ENCODE measurements at regions not wholly inside any gene's neighbourhood (a gene's known extent, or its start where the extent isn't known, plus 50 kb on each side); places are given as distances from the start of the nearest gene placed in this dataset.
"Not testable (repeated sequence)": the region's sequence is repeated elsewhere in the genome, so short reads cannot be mapped to it uniquely, and the experiment has no call there.

DNA sequence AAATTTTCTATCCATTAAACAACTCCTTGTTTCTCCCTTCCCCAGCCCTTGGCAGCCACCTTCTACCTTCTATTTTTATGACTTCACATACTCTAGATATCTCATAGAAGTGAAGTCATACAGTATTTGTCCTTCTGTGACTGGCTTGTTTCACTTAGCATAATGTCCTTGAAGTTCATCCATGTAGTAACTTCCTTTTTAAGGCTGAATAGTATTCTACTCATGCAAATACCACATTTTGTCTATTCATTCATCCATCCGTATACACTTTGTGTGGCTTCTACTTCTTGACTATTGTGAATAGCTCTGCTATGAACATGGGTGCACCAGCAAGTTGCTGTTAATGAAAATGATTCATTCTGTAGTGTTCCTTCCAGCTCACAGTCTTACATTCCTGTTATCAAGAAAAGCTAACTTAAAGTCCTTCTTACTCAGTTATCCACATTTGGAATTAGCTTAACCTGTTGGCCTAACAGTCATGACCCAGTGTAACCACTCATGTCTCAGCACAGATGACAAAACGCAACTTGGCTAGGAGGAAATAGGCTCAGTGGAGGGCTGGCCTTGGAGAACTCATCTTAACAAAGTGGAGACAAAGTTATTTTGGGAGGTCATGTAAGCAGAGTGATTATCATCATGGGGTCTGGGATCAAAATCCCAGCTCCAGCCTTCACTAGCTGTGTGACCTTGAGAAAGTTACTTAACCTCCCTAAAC lies 129.7 kb upstream of the MAP3K1 start:
- no peak for DNase-seq

DNA sequence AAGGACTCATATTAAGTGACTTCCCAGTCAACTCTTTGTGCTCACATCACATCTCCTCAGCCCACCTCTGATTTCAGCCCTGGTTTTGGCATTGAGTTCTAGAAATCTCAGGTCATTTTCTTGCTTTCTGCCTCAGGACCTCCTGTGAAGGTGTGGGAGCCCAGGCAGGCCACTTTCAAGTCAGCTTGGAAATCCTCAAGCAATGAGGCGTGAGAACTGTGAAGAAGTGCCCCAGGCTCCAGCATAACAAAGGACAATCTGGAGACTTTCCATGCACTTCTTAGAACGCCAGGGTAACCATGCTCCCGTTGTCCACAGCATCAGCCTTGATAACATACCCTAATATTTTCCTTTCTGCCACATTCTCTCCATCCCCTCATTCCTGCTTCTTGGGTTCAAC lies 131.2 kb upstream of the MAP3K1 start:
- DNase-seq = no peak

DNA sequence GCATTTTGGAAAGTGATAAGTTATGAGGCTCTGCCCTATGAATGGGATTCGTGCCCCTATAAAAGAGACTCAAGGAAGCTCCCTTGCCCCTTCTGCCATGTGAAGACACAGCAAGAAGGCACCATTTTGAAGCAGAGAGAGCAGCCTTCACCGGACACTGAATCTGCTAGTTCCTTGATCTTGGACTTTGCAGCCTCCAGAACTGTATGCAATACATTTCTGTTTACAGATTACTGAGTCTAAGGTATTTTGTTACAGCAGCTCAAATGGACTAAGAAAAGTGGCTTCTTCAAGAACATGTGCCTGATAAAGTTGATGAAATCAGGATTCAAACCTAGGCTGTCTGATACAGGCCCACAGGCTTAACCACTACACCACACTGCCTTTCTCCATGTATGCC lies 131.6 kb upstream of the MAP3K1 start:
- no peak for DNase-seq

DNA sequence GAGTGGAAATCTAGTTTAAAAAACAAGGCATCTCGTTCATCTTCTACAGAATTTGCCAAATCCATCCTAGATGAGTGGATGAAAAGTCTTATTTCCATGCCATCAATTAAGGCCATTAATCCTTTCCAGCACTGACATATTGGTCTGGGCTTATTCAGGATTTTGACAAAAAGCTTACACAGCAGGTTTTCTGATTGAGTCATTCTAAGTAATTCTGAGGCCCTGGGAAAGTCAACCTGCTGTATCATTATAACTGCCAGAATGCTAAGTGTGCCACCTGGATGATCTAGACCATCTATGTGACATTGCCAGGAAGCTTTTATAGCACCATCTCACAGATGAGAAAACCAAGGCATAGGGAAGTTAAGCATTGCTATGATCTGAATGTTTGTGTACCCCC lies 132.1 kb upstream of the MAP3K1 start:
- no peak for DNase-seq

DNA sequence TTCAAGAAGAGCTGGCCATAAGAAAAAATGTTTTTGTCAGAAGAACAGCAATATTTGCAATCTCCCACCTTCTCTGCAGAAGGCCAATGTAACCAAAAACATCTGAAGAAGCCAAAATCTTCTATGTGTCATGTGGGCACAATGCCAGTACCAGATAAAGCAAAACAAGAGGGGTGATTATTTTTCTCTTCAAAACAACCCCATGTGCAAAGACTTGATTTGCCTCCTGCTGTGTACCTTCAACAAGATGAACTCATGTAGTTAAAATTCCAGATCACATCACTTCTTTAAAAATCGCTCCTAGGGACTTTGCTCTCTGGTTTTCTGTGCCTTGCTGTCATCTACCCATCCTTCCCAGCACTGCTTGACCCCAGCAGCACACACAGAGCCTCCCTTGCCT lies 134.0 kb upstream of the MAP3K1 start:
- no peak for DNase-seq

DNA sequence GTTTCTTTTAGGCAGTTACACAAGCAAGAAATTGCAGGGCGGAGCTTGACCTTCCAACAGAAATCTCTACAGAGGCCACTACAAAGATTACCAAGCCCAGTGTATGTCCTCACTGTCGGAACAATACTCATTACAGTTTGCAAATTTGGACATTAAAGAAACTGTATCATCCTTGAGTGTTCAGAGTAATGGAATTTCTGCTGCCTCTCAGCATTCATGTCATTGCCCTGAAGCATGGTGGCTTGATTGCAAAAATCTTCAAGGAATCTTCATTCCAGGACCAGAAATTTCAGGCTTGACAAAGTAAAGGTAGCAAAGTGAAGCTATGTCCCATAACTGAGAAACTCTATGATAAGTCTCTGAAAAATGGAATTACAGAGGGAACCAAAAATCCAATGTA lies 134.6 kb upstream of the MAP3K1 start:
- no peak for DNase-seq

DNA sequence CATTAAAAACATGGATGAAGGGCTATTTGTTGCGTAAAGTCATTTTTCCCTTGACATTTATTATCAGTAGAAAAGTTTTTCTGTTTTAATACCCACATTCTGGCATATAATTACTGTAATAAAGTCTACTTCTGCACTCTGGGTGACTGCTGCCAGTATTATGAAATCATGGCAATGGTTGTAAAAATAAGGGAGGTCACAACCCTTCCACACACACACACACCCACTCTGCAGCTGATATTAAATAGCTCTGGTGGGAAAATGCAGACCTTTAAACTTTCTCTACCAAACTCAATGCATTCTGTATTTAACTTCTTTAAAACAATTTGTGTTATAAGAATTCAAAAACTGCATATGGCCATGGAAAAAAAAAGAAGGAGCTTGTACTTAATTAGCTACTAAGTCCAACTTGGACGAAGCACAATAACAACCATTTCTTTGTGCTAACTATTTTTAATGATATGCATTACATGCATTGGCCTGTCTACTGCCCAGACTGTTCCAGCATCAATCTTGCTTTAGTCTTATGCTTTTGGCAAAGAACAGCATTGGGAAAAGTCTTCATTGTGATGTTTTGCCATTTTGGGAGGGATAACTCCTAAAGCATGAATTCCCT lies 137.6 kb upstream of the MAP3K1 start:
- DNase-seq = no peak

DNA sequence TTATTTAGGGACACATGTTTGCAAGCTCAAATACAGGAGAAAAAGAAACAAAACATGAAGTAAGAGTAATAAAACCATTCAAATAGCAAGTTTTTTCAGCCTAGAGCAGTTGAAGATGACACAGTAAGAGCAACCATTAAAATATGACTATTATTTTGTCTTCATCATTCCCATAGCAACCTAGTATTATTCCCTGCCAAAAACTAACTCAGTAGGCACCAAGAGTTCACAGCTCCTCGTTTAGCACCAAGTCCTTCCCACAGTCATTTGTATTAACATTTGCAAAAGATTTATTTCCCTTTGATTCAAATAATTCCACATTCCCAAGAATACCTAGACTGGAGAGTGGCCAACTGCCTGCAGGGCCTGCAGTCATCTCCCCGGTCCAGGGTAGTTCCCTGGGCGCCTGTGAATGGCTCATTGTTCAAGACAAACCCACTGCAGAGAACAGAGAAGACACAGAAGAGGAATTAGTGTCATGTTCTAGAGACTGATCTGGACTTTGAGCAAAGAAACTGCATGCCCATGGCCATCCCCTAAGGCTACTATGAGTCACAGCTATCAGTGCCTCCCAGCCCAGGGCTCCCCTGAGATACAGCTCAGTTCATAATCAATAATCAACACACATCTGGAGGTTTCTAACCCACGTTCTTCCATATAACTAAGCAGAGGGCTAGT lies 139.1 kb upstream of the MAP3K1 start:
- no peak for DNase-seq

DNA sequence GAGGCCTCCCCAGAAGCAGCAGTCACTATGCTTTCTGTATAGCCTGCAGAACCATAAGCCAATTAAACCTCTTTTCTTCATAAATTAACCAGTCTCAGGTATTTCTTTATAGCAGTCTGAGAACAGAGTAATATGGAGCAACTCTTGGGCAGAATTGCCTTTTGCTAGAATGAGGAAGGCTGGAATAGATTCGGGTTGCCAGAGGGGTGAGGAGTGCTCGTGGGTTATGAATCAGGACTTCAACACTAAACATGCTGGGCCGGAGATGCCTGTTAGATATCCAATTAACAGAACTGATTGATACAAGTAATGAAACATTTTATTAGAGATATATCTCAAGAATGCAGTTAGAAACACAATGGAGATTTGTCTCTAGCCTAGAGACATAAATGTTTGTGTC lies 140.9 kb upstream of the MAP3K1 start:
- no peak for DNase-seq

DNA sequence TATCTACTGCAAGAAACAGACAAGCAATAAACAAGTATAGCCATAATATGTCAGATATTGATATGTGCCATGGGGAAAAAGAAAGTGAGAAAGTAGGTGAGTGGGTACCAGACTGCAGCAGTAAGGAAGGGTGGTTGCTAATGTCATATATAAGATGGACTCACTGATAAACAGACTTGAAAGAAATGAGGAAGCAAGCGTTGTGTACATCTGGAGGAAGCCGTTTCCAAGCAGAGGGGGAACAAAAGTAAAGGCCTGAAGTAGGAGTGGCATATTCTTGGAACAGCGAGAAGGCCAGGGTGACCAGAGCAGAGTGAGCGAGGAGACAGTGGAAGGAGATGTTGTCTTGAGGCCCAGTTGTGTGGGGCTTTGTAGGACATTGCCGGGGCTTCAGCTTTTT lies 142.2 kb upstream of the MAP3K1 start:
- no peak for DNase-seq

DNA sequence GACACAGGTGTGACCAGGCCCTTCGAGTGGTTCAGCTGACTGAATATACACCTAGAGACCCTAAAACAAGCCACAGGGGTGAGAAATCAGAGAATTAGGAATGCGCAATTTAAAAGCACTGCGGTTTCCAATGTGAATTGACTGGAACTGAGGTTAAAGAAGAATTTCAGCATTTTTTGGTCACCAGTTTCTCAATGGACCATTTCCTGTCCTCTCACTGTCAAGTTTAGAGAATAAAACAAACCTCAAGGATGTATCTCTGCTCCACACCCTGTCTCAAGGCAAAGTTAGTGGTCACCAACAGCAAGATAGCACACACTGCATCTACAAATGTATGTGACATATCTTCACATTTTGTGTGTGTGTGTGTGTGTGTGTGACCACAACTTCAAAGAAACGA lies 143.8 kb upstream of the MAP3K1 start:
- DNase-seq = no peak

DNA sequence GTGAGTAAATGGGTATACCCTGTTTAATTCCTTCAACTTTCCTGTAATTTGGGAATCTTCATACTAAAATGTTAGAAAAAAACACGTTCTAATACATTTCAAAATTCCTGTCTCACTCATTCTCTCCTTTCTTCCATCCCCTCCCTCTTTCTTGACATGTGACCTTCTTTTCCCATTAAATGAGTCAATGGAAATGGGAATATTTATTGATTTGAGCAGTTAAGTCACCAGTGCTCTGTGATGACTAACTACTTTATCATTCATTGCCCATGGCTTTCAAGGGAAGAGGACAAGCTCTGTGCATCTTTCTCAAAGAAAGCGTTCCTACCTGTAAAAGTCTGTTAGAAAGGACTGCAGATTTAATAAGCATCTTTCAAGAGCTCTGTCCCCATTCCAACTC lies 144.4 kb upstream of the MAP3K1 start:
- DNase-seq = no peak

DNA sequence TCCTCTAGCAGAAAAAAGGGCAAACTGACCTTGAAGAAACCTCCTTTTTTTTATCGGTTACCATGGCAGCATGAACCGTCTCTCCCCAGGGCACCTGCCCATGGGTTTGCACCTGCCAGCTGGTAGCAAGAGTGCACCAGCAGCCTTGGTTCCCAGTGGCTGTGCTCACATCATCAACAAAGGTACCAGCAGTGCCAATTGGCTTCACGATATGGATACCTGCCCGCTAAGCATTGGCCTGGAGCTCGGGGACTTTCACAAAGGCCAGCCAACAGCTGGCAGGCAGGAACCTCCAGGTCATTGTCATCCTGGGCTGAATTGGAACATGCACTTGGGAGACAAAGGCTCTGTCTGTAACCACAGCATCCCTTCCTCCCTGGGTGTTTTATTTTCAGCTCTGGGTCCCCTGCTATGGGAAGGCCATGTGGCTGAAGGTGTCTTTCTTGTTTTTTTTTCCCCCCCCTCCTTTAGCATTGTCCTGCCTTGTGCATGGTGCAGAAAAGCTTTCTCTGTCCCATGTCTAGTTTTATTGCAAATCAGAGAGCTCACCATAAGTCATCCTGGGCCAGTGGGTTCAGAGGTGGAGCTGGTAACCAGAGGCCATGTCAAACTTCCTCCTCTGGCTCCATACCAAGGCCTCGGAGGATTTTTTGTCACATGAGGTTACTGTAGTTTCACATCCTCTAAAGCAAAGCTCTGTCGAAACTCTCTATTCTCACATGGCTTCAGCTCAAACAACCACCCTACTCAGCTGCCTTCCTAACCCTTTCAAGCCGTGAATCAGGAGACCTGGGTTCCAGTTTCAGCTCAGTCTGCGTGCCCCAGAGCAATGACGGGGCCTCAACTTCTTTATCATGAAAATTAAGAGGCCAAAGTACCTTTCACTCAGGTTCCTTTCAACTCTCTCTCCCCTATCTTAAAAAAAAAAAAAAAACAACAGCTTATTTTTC lies 145.5 kb upstream of the MAP3K1 start:
- DNase-seq = peak; percentile 4

DNA sequence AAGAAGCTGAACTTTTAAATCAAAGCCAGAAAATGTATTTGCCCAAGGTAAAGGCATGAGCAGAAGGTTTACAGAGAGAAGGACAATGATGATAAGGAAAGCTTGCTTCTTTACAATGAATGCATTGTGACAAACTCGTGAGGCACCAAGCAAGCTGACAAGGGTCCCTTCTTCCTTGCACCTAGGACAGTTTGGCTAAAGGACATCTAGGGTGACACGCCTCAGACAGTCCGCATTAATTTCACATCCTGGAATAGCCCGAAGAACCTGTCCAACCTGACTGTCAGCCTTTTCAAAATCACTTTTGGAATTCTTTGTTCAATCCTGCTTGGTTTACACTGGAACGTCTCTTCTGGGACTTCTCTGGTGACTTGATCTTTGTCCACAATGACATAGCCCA lies 146.4 kb upstream of the MAP3K1 start:
- no peak for DNase-seq

DNA sequence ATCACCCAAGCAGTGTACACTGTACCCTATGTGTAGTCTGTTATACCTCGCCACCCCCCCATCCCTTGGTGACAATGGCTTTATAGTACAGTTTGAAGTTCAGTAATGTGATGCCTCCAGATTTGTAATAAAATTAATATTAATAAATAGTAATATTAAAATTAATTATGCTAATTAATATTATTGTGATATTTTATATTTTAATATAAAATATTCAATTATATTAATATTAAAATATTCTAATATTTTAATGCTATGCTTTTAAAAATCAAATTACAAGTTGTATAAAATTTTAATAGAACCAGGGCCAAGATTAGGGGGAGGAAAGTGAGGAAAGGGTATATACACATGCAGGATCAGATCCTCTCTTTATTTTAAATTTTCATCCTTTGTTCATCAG lies 147.7 kb upstream of the MAP3K1 start:
- DNase-seq = no peak

DNA sequence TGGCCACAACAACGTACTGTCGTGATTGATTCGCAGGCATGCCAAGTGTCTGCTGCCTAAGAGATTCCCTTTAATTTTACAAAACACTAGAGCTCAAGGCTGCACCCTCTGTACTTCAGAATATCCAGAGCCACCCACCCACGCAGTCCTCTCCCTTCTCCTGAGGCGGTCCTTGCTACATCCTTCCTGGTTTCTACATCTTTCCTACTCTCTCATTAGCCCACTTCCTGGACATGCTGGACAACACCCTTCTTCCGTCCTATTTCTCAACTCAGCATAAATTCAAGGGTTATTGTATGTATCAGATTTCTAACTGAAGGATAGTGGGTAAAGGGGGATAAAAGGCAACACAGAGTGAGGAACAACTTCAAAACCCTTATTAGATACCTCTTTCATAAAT lies 148.4 kb upstream of the MAP3K1 start:
- no peak for DNase-seq

DNA sequence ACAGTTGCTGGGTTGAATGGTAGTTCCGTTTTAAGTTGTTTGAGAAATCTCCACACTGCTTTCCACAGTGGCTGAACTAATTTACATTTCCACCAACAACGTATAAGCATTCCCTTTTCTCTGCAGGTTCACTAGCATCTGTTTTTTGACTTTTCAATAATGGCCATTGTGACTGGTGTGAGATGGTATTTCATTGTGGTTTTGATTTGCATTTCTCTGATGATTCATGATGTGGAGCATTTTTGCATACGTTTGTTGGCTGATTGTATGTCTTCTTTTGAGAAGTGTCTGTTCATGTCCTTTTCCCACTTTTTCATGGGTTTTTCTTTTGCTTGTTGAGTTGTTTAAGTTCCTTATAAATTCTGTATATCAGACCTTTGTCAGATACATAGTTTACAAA lies 150.2 kb upstream of the MAP3K1 start:
- not testable (repeated sequence) for DNase-seq

DNA sequence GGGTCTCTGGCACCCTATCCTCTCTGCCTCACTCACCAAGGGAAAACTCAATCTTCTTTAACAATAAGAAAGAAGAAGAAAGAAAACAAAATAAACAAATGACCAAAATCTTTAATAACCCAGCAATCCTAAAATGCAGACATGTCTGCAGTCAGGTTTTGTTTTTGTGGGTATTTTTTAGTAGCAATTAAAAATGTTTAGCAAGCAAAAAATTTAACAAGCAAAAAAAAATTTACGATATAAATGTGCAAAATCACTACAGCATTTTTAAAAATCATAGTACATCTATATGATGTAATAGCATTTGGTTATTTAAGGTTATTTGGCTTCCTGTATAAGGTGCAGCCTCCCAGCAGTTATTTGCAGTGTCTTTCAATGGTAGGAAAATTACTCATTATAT lies 151.3 kb upstream of the MAP3K1 start:
- DNase-seq = no peak

DNA sequence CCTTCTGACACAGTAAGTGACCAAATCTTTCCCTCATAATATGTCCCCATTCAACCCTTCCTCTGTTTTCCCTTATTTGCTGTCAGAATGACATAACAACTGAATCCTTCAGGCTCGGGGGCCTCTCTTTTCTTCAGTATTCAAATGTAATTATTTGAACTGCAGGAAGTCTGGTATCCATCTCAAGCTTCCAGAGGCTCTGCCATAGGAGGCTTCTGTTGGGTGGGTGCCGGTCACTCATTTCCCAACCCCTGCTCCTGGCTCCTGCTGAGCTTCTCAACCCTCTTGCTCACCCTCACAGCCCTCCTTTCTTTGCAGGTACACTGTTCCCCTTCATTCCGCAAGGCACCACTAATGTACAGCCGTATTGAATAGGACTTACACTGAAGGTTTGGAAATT lies 151.8 kb upstream of the MAP3K1 start:
- DNase-seq = no peak

DNA sequence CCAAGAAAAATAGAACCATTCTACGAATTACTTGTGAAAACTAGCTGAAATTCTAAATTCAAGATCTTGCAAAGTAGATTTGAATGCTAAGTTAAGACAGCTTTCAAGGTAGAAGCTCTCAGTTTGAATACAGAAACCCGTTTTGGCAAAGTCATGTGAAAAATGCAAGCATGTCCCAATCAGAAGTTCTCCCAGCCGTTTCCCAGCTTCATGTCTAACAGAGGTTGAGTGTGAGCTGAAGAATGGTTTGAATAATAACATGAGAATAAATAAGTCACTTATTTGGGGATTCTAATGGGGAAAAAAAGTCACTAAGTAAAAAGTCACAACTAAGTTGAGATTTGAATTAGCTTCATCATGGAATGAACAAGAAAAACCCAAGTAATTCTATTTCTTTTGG lies 152.5 kb upstream of the MAP3K1 start:
- DNase-seq = no peak

DNA sequence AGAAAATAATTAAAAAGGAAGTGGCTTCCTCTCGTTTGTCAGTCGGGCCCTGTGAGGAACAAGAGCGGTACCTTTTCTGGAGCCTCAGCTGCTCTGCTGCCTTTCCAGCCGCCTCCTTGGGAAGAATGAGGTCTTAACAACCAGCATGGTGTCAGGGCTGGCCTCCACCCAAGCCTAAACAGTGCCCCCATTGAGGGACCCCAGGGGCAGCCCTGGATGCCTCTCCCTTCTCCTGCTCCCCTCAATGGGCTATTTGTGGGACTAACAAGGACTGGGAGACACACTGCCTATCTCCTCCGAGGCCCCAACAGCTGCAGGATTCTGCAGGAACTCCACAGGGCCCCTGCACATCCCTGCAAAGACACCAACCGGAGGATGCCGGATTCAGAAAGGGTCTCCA lies 155.4 kb upstream of the MAP3K1 start:
- DNase-seq = no peak

DNA sequence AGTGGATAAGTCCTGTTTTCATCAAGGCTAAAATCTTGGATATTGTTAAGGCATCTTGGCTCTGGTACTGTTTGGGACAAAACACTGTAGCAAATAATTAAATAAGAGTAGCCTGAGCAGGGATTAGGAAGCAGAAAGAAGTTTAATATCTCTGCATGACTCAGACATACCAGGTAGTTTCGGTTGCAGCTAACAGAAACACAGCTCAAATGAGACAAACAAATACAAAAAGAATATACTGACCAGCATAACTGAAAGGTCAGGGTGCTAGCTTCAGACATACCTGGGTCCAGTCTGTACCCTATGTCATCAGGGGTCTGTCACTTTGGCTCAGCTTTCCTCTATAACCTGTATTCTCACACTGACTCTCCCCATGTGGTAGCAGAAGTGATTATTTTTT lies 156.4 kb upstream of the MAP3K1 start:
- DNase-seq = no peak
